ENCODE measurements at regions not wholly inside any gene's neighbourhood (a gene's known extent, or its start where the extent isn't known, plus 50 kb on each side); places are given as distances from the start of the nearest gene placed in this dataset.

DNA sequence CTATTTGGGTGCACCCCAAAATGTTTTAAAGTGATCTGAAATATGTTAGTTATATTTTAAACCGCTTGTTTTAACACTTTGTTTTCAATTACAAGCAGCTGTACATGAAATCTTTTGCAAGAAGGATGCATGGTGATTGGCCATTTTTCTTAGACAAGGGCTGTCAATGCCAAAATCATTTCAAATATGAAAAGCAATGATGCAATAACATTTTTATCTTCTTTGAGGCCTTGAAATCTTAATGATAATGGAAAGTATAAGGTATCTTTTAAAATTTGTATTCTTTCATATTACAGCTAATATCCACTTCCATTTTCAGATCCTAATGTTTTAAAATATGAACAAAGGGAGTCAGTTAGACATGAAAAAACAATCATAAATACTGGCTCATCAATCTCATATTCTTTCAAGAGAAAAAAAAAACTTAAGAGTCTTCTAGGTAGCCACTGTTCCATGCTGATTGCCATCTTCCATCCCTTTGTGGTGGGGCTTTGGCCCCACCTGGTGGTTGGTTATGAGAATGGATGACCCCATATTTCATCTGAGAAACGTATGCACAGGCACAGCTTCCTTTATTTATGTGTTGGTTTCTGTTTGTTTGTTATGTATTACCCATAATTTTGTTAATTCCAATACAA is 330.3 kb upstream of the MIR17HG start:
- TF ChIP-seq POLR2A (IDR thresholded peaks at IDR 0.05) (no peak), EP300 (IDR thresholded peaks at IDR 0.05) (no peak), CTCF (IDR thresholded peaks at IDR 0.05) (no peak)
- H3K36me3 ChIP-seq: no peaks in the 10 kb centered on the region
- intact Hi-C loops (cut with DNase I): no loop called here
- no peaks in the 10 kb centered on the region for H3K9me3 ChIP-seq
- H3K27ac ChIP-seq: no peak overlapping the region
- DNase-seq: no peak
- H3K4me1 ChIP-seq (ENCODE audit: insufficient read depth): no peaks in the 10 kb centered on the region
- no peak overlapping the region for H3K4me3 ChIP-seq
- H3K27me3 ChIP-seq: no peaks in the 10 kb centered on the region
- WGBS, 3 donors: 30 to 41% (median 33%) methylated on average over 2 of the region's 2 CpGs

- peak in 1 of 5 donors; percentile 5 for DNase-seq
- H3K4me1 ChIP-seq (ENCODE audit: insufficient read depth): no peaks in the 10 kb centered on the region
- intact Hi-C loops (cut with DNase I): no loop called here
- no peaks in the 10 kb centered on the region for H3K9me3 ChIP-seq
- no peaks in the 10 kb centered on the region for H3K27me3 ChIP-seq
- 70 to 72% (median 71%) methylated on average over 15 of the region's 15 CpGs for WGBS, 3 donors
- no peak overlapping the region for H3K27ac ChIP-seq
- H3K4me3 ChIP-seq: no peak overlapping the region
- no peak for TF ChIP-seq EP300 (IDR thresholded peaks at IDR 0.05)
- TF ChIP-seq POLR2A (IDR thresholded peaks at IDR 0.05): no peak
- TF ChIP-seq CTCF (IDR thresholded peaks at IDR 0.05): no peak
- H3K36me3 ChIP-seq: no peaks in the 10 kb centered on the region
Observed at GRCh38 chr13:91017669-91018053, 329.8 kb upstream of the MIR17HG start.

GRCh38 chr13:91020461-91021034 is 326.9 kb upstream of the MIR17HG start:
- H3K4me3 ChIP-seq: no peak overlapping the region
- no peak for TF ChIP-seq POLR2A (IDR thresholded peaks at IDR 0.05)
- TF ChIP-seq EP300 (IDR thresholded peaks at IDR 0.05): no peak
- TF ChIP-seq CTCF (IDR thresholded peaks at IDR 0.05): no peak
- H3K36me3 ChIP-seq: no peaks in the 10 kb centered on the region
- intact Hi-C loops (cut with DNase I): no loop called here
- no peak overlapping the region for H3K27ac ChIP-seq
- DNase-seq: no peak
- H3K9me3 ChIP-seq: no peaks in the 10 kb centered on the region
- no peaks in the 10 kb centered on the region for H3K4me1 ChIP-seq (ENCODE audit: insufficient read depth)
- no peaks in the 10 kb centered on the region for H3K27me3 ChIP-seq

GRCh38 chr13:91024157-91024792 is 323.2 kb upstream of the MIR17HG start:
- no peak for DNase-seq
- intact Hi-C loops (cut with DNase I): no loop called here
- no peak overlapping the region for H3K27ac ChIP-seq
- TF ChIP-seq CTCF (IDR thresholded peaks at IDR 0.05): no peak
- TF ChIP-seq EP300 (IDR thresholded peaks at IDR 0.05): no peak
- no peak for TF ChIP-seq POLR2A (IDR thresholded peaks at IDR 0.05)
- H3K36me3 ChIP-seq: no peaks in the 10 kb centered on the region
- H3K4me1 ChIP-seq (ENCODE audit: insufficient read depth): no peaks in the 10 kb centered on the region
- no peaks in the 10 kb centered on the region for H3K27me3 ChIP-seq
- 65 to 82% (median 66%) methylated on average over 3 of the region's 3 CpGs for whole genome bisulfite sequencing, 3 donors
- no peak overlapping the region for H3K4me3 ChIP-seq
- H3K9me3 ChIP-seq: no peaks in the 10 kb centered on the region

Data from ovary (tissue), 7 donors.